OCI-LY7 (cell line): ENCODE measurements at regions not wholly inside any gene's neighbourhood (a gene's known extent, or its start where the extent isn't known, plus 50 kb on each side); places are given as distances from the start of the nearest gene placed in this dataset.

Source experiments
- BruUV-seq: library from RNA; stranded (reverse); fragments of 400-500 nt; replicated peaks from 2 replicates; lab custom pipeline; 2021; lab: Mats Ljungman, UMichigan
- CTCF ChIA-PET: fragments of 300-600 bp; sonication (Branson Sonifier 250); formaldehyde crosslinking; loops from one replicate; lab custom pipeline; 2022; ENCODE audit warnings: antibody characterized with exemption; ENCODE audit not compliant: unreplicated experiment; lab: Charles Lee
- POLR2A ChIA-PET: fragments of 300-600 bp; sonication (Branson Sonifier 250); formaldehyde crosslinking; loops from one replicate; lab custom pipeline; 2022; ENCODE audit warnings: antibody characterized with exemption; lab: Charles Lee
- DNase-seq: peaks from one replicate; pipeline ENCODE4 v3.0.0-alpha.2; 2015; ENCODE audit warnings: low spot score
- H2AFZ ChIP-seq: fragments of 200-600 bp; sonication (generic), shearing (Covaris generic); 2 replicates; pipeline ENCODE4 v1.6.1; 2014; ENCODE audit warnings: mild to moderate bottlenecking, antibody characterized with exemption, low read length, moderate library complexity
- H3K27ac ChIP-seq: fragments of 200-600 bp; sonication (generic); 2 replicates; pipeline ENCODE4 v1.5.1; 2014; ENCODE audit warnings: mixed run types, low read depth, mild to moderate bottlenecking, moderate library complexity, low read length, inconsistent platforms; ENCODE audit not compliant: poor library complexity, severe bottlenecking
- H3K36me3 ChIP-seq: fragments of 200-600 bp; sonication (generic); 2 replicates; pipeline ENCODE4 v1.6.1; 2014; ENCODE audit warnings: mild to moderate bottlenecking, antibody characterized with exemption, low read length, moderate library complexity, mixed read lengths; ENCODE audit not compliant: insufficient read depth
- H3K4me1 ChIP-seq: fragments of 200-600 bp; sonication (generic); 2 replicates; pipeline ENCODE4 v1.5.1; 2014; ENCODE audit warnings: mild to moderate bottlenecking, low read length; ENCODE audit not compliant: insufficient read depth, poor library complexity, severe bottlenecking
- H3K4me2 ChIP-seq: fragments of 200-600 bp; sonication (generic); 2 replicates; pipeline ENCODE4 v1.6.1; 2014; ENCODE audit warnings: mild to moderate bottlenecking, low read length
- H3K4me3 ChIP-seq: fragments of 200-600 bp; sonication (generic); 2 replicates; pipeline ENCODE4 v1.5.1; 2014; ENCODE audit warnings: mild to moderate bottlenecking, low read depth, low read length; ENCODE audit not compliant: poor library complexity, severe bottlenecking
- H3K79me2 ChIP-seq: fragments of 200-600 bp; sonication (generic); 2 replicates; pipeline ENCODE4 v1.6.1; 2016; ENCODE audit warnings: low read depth, mild to moderate bottlenecking, low read length, moderate library complexity, mixed read lengths; ENCODE audit not compliant: insufficient read depth
- H3K9me2 ChIP-seq: fragments of 200-600 bp; sonication (generic); 2 replicates; pipeline ENCODE4 v1.6.1; 2016; ENCODE audit warnings: mild to moderate bottlenecking, low read length, mixed read lengths; ENCODE audit not compliant: insufficient read depth
- H3K9me3 ChIP-seq: fragments of 200-600 bp; sonication (generic); 2 replicates; pipeline ENCODE4 v1.6.1; 2014; ENCODE audit warnings: mild to moderate bottlenecking, mixed run types, low read length, mixed read lengths
- H4K20me1 ChIP-seq: fragments of 200-600 bp; sonication (generic); 2 replicates; pipeline ENCODE4 v1.6.1; 2014; ENCODE audit warnings: mild to moderate bottlenecking, antibody characterized with exemption, low read length, moderate library complexity, mixed read lengths; ENCODE audit not compliant: insufficient read depth
- EZH2phosphoT487 ChIP-seq: fragments of 200-600 bp; sonication (generic); IDR thresholded peaks from 2 replicates; pipeline ENCODE4 v1.6.1; 2018; ENCODE audit warnings: low read depth, borderline replicate concordance, mild to moderate bottlenecking, mixed run types, antibody characterized with exemption, low read length, moderate library complexity, mixed read lengths
- intact Hi-C: fragments of 100-400 bp; cut with micrococcal nuclease; formaldehyde crosslinking; loops from one replicate; pipeline ENCODE4 v1.10.0; 2022; ENCODE audit not compliant: unreplicated experiment
- TF ChIP-seq, protein P1 (sequence below): fragments of 200-600 bp; sonication (generic); conservative IDR thresholded peaks from 2 replicates; pipeline ENCODE4 v1.5.1; 2014; ENCODE audit warnings: mild to moderate bottlenecking, antibody characterized with exemption, low read length, moderate library complexity, mixed read lengths

- Histone ChIP-seq H2AFZ (no peak overlapping the region), H3K79me2 (no peaks in the 10 kb centered on the region), H3K4me1 (no peaks in the 10 kb centered on the region), H3K36me3 (no peaks in the 10 kb centered on the region), H3K9me3 (no peaks in the 10 kb centered on the region), H3K4me3 (no peak overlapping the region), H3K9me2 (no peaks in the 10 kb centered on the region), H3K27ac (no peak overlapping the region), H3K4me2 (no peak overlapping the region), H4K20me1 (no peaks in the 10 kb centered on the region)
- no peak for DNase-seq
- ChIA-PET POLR2A (no interaction called here), CTCF (no interaction called here)
- BruUV-seq: no TSS peak
- no peak for TF ChIP-seq EZH2phosphoT487
- TF ChIP-seq, protein P1, sequence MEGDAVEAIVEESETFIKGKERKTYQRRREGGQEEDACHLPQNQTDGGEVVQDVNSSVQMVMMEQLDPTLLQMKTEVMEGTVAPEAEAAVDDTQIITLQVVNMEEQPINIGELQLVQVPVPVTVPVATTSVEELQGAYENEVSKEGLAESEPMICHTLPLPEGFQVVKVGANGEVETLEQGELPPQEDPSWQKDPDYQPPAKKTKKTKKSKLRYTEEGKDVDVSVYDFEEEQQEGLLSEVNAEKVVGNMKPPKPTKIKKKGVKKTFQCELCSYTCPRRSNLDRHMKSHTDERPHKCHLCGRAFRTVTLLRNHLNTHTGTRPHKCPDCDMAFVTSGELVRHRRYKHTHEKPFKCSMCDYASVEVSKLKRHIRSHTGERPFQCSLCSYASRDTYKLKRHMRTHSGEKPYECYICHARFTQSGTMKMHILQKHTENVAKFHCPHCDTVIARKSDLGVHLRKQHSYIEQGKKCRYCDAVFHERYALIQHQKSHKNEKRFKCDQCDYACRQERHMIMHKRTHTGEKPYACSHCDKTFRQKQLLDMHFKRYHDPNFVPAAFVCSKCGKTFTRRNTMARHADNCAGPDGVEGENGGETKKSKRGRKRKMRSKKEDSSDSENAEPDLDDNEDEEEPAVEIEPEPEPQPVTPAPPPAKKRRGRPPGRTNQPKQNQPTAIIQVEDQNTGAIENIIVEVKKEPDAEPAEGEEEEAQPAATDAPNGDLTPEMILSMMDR: no peak
- intact Hi-C loops: no loop called here
Measured at GRCh38 chr5:96229188-96229587, 203.9 kb downstream of the PCSK1 start.

GRCh38 chr5:96228408-96228807, 204.6 kb downstream of the PCSK1 start:
- intact Hi-C loops: no loop called here
- no peaks in the 10 kb centered on the region for H3K9me3 ChIP-seq
- no peaks in the 10 kb centered on the region for H3K79me2 ChIP-seq
- CTCF ChIA-PET: no interaction called here
- no peak overlapping the region for H2AFZ ChIP-seq
- no TSS peak for BruUV-seq
- no peaks in the 10 kb centered on the region for H3K4me1 ChIP-seq
- H3K4me3 ChIP-seq: no peak overlapping the region
- no peak overlapping the region for H3K4me2 ChIP-seq
- POLR2A ChIA-PET: interaction anchor here (0.5 to 1.0 kb wide), 3 partner anchors 9 to 1212 kb away, joined by 3 to 6 read pairs (median 5); no protein-coding TSS in a partner anchor
- no peaks in the 10 kb centered on the region for H3K36me3 ChIP-seq
- no peak overlapping the region for H3K27ac ChIP-seq
- TF ChIP-seq EZH2phosphoT487: no peak
- TF ChIP-seq, protein P1: no peak
- no peaks in the 10 kb centered on the region for H3K9me2 ChIP-seq
- H4K20me1 ChIP-seq: no peaks in the 10 kb centered on the region
- DNase-seq: no peak

- Histone ChIP-seq H3K4me2 (no peak overlapping the region), H2AFZ (no peak overlapping the region), H3K4me1 (no peaks in the 10 kb centered on the region), H3K9me3 (no peaks in the 10 kb centered on the region), H3K27ac (no peak overlapping the region), H4K20me1 (no peaks in the 10 kb centered on the region), H3K9me2 (no peaks in the 10 kb centered on the region), H3K4me3 (no peak overlapping the region), H3K36me3 (no peaks in the 10 kb centered on the region), H3K79me2 (no peaks in the 10 kb centered on the region)
- no peak for DNase-seq
- BruUV-seq: no TSS peak
- CTCF ChIA-PET: no interaction called here
- intact Hi-C loops: no loop called here
- TF ChIP-seq EZH2phosphoT487: no peak
- TF ChIP-seq, protein P1: no peak
- POLR2A ChIA-PET: interaction anchor here (0.6 to 1.1 kb wide), 3 partner anchors 9 to 54 kb away, joined by 4 to 6 read pairs (median 5); no protein-coding TSS in a partner anchor
Measured at GRCh38 chr5:96227957-96228356, 205.1 kb downstream of the PCSK1 start.
